WTC11 (cell line): ENCODE measurements at regions not wholly inside any gene's neighbourhood (a gene's known extent, or its start where the extent isn't known, plus 50 kb on each side); places are given as distances from the start of the nearest gene placed in this dataset.
"Not testable (repeated sequence)": the region's sequence is repeated elsewhere in the genome, so short reads cannot be mapped to it uniquely, and the experiment has no call there.

ENCODE experiments used
- ATAC-seq: fragments of 200-7000 bp; cut with Tn5 transposase; 2 replicates; pipeline ENCODE4 v1.10.0; 2021; ENCODE audit warnings: mild to moderate bottlenecking, moderate library complexity
- CTCF ChIA-PET: fragments of 300-600 bp; sonication (Branson Sonifier 250); formaldehyde crosslinking; loops from one replicate; lab custom pipeline; 2021; ENCODE audit warnings: antibody characterized with exemption; lab: Charles Lee
- POLR2A ChIA-PET: fragments of 350-600 bp; sonication (Branson Sonifier 250); formaldehyde crosslinking; loops from one replicate; lab custom pipeline; 2021; ENCODE audit warnings: antibody characterized with exemption; lab: Charles Lee
- DNase-seq: peaks from one replicate; pipeline ENCODE4 v3.0.0; 2021; ENCODE audit warnings: low spot score
- H3K27ac Mint-ChIP-seq: 2 replicates; pipeline ENCODE4 v1.8.0; 2021; ENCODE audit warnings: mixed read lengths
- H3K27me3 Mint-ChIP-seq: 2 replicates; pipeline ENCODE4 v1.8.0; 2021; ENCODE audit warnings: low read depth, mild to moderate bottlenecking, moderate library complexity, mixed read lengths
- H3K36me3 Mint-ChIP-seq: 2 replicates; pipeline ENCODE4 v1.8.0; 2021; ENCODE audit warnings: mixed read lengths
- H3K4me1 Mint-ChIP-seq: 2 replicates; pipeline ENCODE4 v1.8.0; 2022; ENCODE audit warnings: mixed read lengths
- H3K4me3 Mint-ChIP-seq: 2 replicates; pipeline ENCODE4 v1.8.0; 2021; ENCODE audit warnings: mild to moderate bottlenecking, moderate library complexity, mixed read lengths
- H3K9me3 Mint-ChIP-seq: 2 replicates; pipeline ENCODE4 v1.8.0; 2021; ENCODE audit warnings: mixed read lengths
- CREB1 ChIP-seq: sonication (generic); formaldehyde crosslinking; IDR thresholded peaks from 2 replicates; pipeline ENCODE4 v1.8.0; 2023; ENCODE audit warnings: mild to moderate bottlenecking, missing genetic modification reagents
- CREM ChIP-seq: sonication (generic); formaldehyde crosslinking; IDR thresholded peaks from 2 replicates; pipeline ENCODE4 v1.8.1; 2022; ENCODE audit warnings: mild to moderate bottlenecking, missing genetic modification reagents, moderate library complexity
- ELF4 ChIP-seq: sonication (generic); formaldehyde crosslinking; IDR thresholded peaks from 2 replicates; pipeline ENCODE4 v1.8.1; 2022; ENCODE audit warnings: low read depth, mild to moderate bottlenecking, moderate library complexity, missing genetic modification reagents
- ETV6 ChIP-seq: sonication (generic); formaldehyde crosslinking; IDR thresholded peaks from 2 replicates; pipeline ENCODE4 v1.8.1; 2022; ENCODE audit warnings: mild to moderate bottlenecking, missing genetic modification reagents
- FOXK1 ChIP-seq: sonication (generic); formaldehyde crosslinking; IDR thresholded peaks from 2 replicates; pipeline ENCODE4 v1.8.0; 2022; ENCODE audit warnings: mild to moderate bottlenecking, moderate library complexity, missing genetic modification reagents
- FOXP4 ChIP-seq: sonication (generic); formaldehyde crosslinking; IDR thresholded peaks from 2 replicates; pipeline ENCODE4 v1.8.0; 2022; ENCODE audit warnings: mild to moderate bottlenecking, missing genetic modification reagents
- GABPB1 ChIP-seq: sonication (generic); formaldehyde crosslinking; IDR thresholded peaks from 2 replicates; pipeline ENCODE4 v1.8.1; 2023; ENCODE audit warnings: mild to moderate bottlenecking, missing genetic modification reagents
- IRF2 ChIP-seq: sonication (generic); formaldehyde crosslinking; IDR thresholded peaks from 2 replicates; pipeline ENCODE4 v1.8.0; 2022; ENCODE audit warnings: low read depth, missing genetic modification reagents, borderline replicate concordance
- NR1H2 ChIP-seq: sonication (generic); formaldehyde crosslinking; IDR thresholded peaks from 2 replicates; pipeline ENCODE4 v1.9.0; 2021; ENCODE audit warnings: mild to moderate bottlenecking, moderate library complexity, missing genetic modification reagents
- NR2C2 ChIP-seq: sonication (generic); formaldehyde crosslinking; IDR thresholded peaks from 2 replicates; pipeline ENCODE4 v1.8.0; 2022; ENCODE audit warnings: mild to moderate bottlenecking, missing genetic modification reagents
- NR3C1 ChIP-seq: sonication (generic); formaldehyde crosslinking; conservative IDR thresholded peaks from 2 replicates; pipeline ENCODE4 v1.8.1; 2023; ENCODE audit warnings: low read depth, mild to moderate bottlenecking, missing genetic modification reagents
- OVOL2 ChIP-seq: fragments of 250-450 bp; sonication (Bioruptor Pico); IDR thresholded peaks from 2 replicates; pipeline ENCODE4 v1.9.0; 2021; ENCODE audit warnings: mild to moderate bottlenecking, borderline replicate concordance
- RORB ChIP-seq: fragments of 250-450 bp; sonication (Bioruptor Pico); IDR thresholded peaks from 2 replicates; pipeline ENCODE4 v1.9.0; 2021; ENCODE audit warnings: mild to moderate bottlenecking
- SMAD3 ChIP-seq: sonication (generic); formaldehyde crosslinking; IDR thresholded peaks from 2 replicates; pipeline ENCODE4 v1.8.0; 2022; ENCODE audit warnings: missing genetic modification reagents, mild to moderate bottlenecking, borderline replicate concordance
- SP1 ChIP-seq: sonication (generic); formaldehyde crosslinking; conservative IDR thresholded peaks from 2 replicates; pipeline ENCODE4 v1.8.1; 2022; ENCODE audit warnings: missing genetic modification reagents
- ZBTB43 ChIP-seq: sonication (generic); formaldehyde crosslinking; IDR thresholded peaks from 2 replicates; pipeline ENCODE4 v1.8.1; 2023; ENCODE audit warnings: mild to moderate bottlenecking, missing genetic modification reagents
- ZNF138 ChIP-seq: sonication (generic); formaldehyde crosslinking; conservative IDR thresholded peaks from 2 replicates; pipeline ENCODE4 v1.8.1; 2022; ENCODE audit warnings: mild to moderate bottlenecking, moderate library complexity, missing genetic modification reagents
- ZNF317 ChIP-seq: sonication (generic); formaldehyde crosslinking; IDR thresholded peaks from 2 replicates; pipeline ENCODE4 v1.8.1; 2023; ENCODE audit warnings: low read depth, mild to moderate bottlenecking, moderate library complexity, missing genetic modification reagents, borderline replicate concordance
- ZNF425 ChIP-seq: fragments of 250-450 bp; sonication (Bioruptor Pico); conservative IDR thresholded peaks from 2 replicates; pipeline ENCODE4 v1.9.0; 2021; ENCODE audit warnings: mild to moderate bottlenecking
- TF ChIP-seq, protein P1 (sequence below): fragments of 200-600 bp; IDR thresholded peaks from 2 replicates; pipeline ENCODE4 v1.8.0; 2022; ENCODE audit warnings: antibody characterized with exemption
- TF ChIP-seq, protein P2 (sequence below): fragments of 250-450 bp; sonication (Bioruptor Pico); IDR thresholded peaks from 2 replicates; pipeline ENCODE4 v1.8.0; 2021; ENCODE audit warnings: mild to moderate bottlenecking

DNA sequence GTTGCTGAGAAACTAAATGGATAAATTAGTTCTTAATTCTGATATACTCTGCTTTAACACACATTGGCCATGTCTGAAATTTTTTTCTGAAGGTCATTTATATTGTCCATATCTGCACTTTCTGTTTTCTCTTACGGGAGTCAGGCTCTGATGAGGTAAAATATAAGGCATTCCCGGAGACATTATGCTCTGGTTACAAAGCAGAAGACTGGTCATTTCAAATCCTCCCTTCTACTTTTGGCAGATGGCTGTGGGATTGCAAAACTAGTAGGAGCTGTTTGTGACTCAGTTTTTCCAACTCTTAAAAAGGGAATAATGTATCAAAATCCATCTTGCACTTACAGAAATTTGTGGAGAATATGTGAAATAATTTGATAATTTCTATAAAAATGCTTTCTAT, 92.2 kb upstream of the CPHXL start (continued):
- TF ChIP-seq ZNF138 (CRISPR knock-in tag), result no peak

DNA sequence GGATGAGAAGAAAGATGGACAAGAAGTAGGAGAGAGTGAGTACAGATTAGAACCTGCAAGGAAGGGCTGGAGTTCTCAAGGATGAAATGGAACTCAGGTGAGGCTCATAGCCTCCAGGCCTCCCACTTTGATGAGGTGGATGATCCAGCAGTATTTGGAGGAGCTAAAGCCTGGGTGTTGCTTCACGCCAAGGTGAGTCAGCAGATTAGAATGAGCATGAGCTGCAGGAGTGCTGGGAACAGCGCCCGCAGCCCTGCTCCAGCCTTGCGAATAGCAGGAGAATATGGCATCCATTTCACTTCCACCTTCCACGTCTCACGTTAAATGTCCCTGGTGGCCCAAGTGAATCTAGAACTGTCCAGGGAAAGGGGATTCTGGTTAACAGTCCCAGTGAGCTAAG, 94.4 kb upstream of the CPHXL start:
- DNase-seq (no peak), ATAC-seq (no peak)
- POLR2A ChIA-PET, result no interaction called here
- H3K9me3 Mint-ChIP-seq, result peaks cover 49% of the 10 kb centered on the region
- no peak overlapping the region for H3K4me3 Mint-ChIP-seq
- no peak for TF ChIP-seq CREB1
- TF ChIP-seq ELF4 (CRISPR knock-in tag), result no peak
- no peak for TF ChIP-seq SMAD3
- no peak for TF ChIP-seq NR1H2 (CRISPR knock-in tag)
- TF ChIP-seq SP1 (CRISPR knock-in tag), result no peak
- no peak for TF ChIP-seq IRF2 (CRISPR knock-in tag)
- no peak for TF ChIP-seq ZNF317
- no peak for TF ChIP-seq ZNF425 (CRISPR knock-in tag)
- TF ChIP-seq CREM (CRISPR knock-in tag), result no peak
- no peak for TF ChIP-seq FOXK1
- TF ChIP-seq NR3C1 (CRISPR knock-in tag), result no peak
- no peak for TF ChIP-seq GABPB1 (CRISPR knock-in tag)
- TF ChIP-seq, all 79 proteins: peak for 0
- Mint-ChIP-seq H3K36me3 (peaks cover under 1% of the 10 kb centered on the region; the same call in 1 of the 2 replicates), H3K27ac (no peak overlapping the region), H3K27me3 (peaks cover 60% of the 10 kb centered on the region), H3K4me1 (no peaks in the 10 kb centered on the region)
- CTCF ChIA-PET, result no interaction called here

- CTCF ChIA-PET, result no interaction called here
- Mint-ChIP-seq H3K27me3 (peaks cover 61% of the 10 kb centered on the region), H3K27ac (no peak overlapping the region), H3K4me1 (no peaks in the 10 kb centered on the region), H3K9me3 (peaks cover 49% of the 10 kb centered on the region), H3K4me3 (no peak overlapping the region), H3K36me3 (peaks cover 3% of the 10 kb centered on the region; the same call in 1 of the 2 replicates)
- DNase-seq (no peak), ATAC-seq (no peak)
- TF ChIP-seq NR2C2 (CRISPR knock-in tag), result no peak
- TF ChIP-seq FOXP4 (CRISPR knock-in tag), result no peak
- TF ChIP-seq ZBTB43, result no peak
- no peak for TF ChIP-seq OVOL2
- TF ChIP-seq, protein P1, sequence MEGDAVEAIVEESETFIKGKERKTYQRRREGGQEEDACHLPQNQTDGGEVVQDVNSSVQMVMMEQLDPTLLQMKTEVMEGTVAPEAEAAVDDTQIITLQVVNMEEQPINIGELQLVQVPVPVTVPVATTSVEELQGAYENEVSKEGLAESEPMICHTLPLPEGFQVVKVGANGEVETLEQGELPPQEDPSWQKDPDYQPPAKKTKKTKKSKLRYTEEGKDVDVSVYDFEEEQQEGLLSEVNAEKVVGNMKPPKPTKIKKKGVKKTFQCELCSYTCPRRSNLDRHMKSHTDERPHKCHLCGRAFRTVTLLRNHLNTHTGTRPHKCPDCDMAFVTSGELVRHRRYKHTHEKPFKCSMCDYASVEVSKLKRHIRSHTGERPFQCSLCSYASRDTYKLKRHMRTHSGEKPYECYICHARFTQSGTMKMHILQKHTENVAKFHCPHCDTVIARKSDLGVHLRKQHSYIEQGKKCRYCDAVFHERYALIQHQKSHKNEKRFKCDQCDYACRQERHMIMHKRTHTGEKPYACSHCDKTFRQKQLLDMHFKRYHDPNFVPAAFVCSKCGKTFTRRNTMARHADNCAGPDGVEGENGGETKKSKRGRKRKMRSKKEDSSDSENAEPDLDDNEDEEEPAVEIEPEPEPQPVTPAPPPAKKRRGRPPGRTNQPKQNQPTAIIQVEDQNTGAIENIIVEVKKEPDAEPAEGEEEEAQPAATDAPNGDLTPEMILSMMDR, result no peak
- TF ChIP-seq, protein P2, sequence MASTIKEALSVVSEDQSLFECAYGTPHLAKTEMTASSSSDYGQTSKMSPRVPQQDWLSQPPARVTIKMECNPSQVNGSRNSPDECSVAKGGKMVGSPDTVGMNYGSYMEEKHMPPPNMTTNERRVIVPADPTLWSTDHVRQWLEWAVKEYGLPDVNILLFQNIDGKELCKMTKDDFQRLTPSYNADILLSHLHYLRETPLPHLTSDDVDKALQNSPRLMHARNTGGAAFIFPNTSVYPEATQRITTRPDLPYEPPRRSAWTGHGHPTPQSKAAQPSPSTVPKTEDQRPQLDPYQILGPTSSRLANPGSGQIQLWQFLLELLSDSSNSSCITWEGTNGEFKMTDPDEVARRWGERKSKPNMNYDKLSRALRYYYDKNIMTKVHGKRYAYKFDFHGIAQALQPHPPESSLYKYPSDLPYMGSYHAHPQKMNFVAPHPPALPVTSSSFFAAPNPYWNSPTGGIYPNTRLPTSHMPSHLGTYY, result no peak
- no peak for TF ChIP-seq RORB (CRISPR knock-in tag)
- no peak for TF ChIP-seq ETV6 (CRISPR knock-in tag)
- POLR2A ChIA-PET, result no interaction called here
Measured at GRCh38 chr16:75821117-75821516, 94.8 kb upstream of the CPHXL start.

GRCh38 chr16:75825750-75826149, 99.5 kb upstream of the CPHXL start:
- CTCF ChIA-PET, POLR2A ChIA-PET, H3K27ac Mint-ChIP-seq, ATAC-seq, H3K4me1 Mint-ChIP-seq, H3K4me3 Mint-ChIP-seq, DNase-seq: not testable (repeated sequence)
- peaks cover 34% of the 10 kb centered on the region for H3K36me3 Mint-ChIP-seq
- H3K27me3 Mint-ChIP-seq, result peaks cover 55% of the 10 kb centered on the region
- H3K9me3 Mint-ChIP-seq, result peaks cover 46% of the 10 kb centered on the region

DNA sequence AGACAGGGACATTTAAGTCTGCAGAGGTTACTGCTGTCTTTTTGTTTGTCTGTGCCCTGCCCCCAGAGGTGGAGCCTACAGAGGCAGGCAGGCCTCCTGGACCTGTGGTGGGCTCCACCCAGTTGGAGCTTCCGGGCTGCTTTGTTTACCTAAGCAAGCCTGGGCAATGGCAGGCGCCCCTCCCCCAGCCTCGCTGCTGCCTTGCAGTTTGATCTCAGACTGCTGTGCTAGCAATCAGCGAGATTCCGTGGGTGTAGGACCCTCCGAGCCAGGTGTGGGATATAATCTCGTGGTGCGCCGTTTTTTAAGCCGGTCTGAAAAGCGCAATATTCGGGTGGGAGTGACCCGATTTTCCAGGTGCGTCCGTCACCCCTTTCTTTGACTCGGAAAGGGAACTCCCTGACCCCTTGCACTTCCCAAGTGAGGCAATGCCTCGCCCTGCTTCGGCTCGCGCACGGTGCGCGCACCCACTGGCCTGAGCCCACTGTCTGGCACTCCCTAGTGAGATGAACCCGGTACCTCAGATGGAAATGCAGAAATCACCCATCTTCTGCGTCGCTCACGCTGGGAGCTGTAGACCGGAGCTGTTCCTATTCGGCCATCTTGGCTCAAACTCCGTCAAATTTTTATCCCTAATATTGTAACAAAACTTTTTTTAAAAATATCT, 101.2 kb upstream of the CPHXL start:
- CTCF ChIA-PET, POLR2A ChIA-PET, H3K4me1 Mint-ChIP-seq, H3K27ac Mint-ChIP-seq, ATAC-seq: not testable (repeated sequence)
- peak; percentile 46 for DNase-seq
- peaks cover 53% of the 10 kb centered on the region for H3K9me3 Mint-ChIP-seq
- H3K27me3 Mint-ChIP-seq, result peaks cover 64% of the 10 kb centered on the region
- H3K4me3 Mint-ChIP-seq, result peak overlapping the region; percentile 70
- peaks cover 39% of the 10 kb centered on the region for H3K36me3 Mint-ChIP-seq
